ENCODE measurements at regions not wholly inside any gene's neighbourhood (a gene's known extent, or its start where the extent isn't known, plus 50 kb on each side); places are given as distances from the start of the nearest gene placed in this dataset.

DNA sequence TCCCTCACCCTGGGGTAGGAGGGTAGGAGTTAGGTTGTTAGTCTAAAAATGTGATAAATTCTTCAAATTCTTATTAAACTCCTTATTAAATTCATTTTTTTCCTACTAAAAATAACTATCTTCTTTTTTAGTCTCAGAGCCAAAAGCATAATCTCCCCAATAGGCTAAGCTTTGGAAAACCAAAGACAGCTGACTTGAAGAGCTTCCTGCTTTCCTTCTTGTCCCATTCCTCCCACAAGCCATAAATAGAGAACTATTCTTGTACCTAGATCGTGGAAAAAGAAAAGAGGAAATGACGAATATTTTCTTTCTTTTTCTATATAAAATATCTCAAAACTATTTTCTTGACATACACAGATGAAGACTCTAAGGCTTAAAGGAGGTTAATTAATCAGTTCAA is 486.9 kb downstream of the CDH8 start:
- TF ChIP-seq POLR2A (IDR thresholded peaks at IDR 0.05) = no peak
- TF ChIP-seq, protein P1, sequence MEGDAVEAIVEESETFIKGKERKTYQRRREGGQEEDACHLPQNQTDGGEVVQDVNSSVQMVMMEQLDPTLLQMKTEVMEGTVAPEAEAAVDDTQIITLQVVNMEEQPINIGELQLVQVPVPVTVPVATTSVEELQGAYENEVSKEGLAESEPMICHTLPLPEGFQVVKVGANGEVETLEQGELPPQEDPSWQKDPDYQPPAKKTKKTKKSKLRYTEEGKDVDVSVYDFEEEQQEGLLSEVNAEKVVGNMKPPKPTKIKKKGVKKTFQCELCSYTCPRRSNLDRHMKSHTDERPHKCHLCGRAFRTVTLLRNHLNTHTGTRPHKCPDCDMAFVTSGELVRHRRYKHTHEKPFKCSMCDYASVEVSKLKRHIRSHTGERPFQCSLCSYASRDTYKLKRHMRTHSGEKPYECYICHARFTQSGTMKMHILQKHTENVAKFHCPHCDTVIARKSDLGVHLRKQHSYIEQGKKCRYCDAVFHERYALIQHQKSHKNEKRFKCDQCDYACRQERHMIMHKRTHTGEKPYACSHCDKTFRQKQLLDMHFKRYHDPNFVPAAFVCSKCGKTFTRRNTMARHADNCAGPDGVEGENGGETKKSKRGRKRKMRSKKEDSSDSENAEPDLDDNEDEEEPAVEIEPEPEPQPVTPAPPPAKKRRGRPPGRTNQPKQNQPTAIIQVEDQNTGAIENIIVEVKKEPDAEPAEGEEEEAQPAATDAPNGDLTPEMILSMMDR (IDR thresholded peaks at IDR 0.05) = no peak
